ENCODE measurements at regions not wholly inside any gene's neighbourhood (a gene's known extent, or its start where the extent isn't known, plus 50 kb on each side); places are given as distances from the start of the nearest gene placed in this dataset.

GRCh38 chr9:97763874-97764273, 66.7 kb upstream of the XPA start:
- no peak overlapping the region for H3K27ac ChIP-seq (ENCODE audit: extremely low read depth, low read depth, low read length)

GRCh38 chr9:97766092-97766491, 69.0 kb upstream of the XPA start:
- ChIA-PET CTCF (no interaction called here), POLR2A (no interaction called here)
- Histone ChIP-seq H3K4me3 (ENCODE audit: low read depth, low read length) (no peak overlapping the region), H3K4me1 (ENCODE audit: control insufficient read depth, insufficient read depth, low read length) (no peaks in the 10 kb centered on the region), H3K27ac (ENCODE audit: extremely low read depth, low read depth, low read length) (no peak overlapping the region), H3K36me3 (ENCODE audit: control insufficient read depth in 2 of 2, insufficient read depth in 1 of 2, low read length in 2 of 2) (no peaks in the 10 kb centered on the region), H3K9me3 (ENCODE audit: control insufficient read depth, insufficient read depth, low read depth, low read length) (no peaks in the 10 kb centered on the region)
- no peak for TF ChIP-seq ZBTB44 (tag by site-specific recombination; IDR thresholded peaks at IDR 0.05)
- no peak for TF ChIP-seq ZNF214 (tag by site-specific recombination; IDR thresholded peaks at IDR 0.05; ENCODE audit: borderline replicate concordance)
- no peak for TF ChIP-seq ZNF624 (tag by site-specific recombination; IDR thresholded peaks at IDR 0.05)
- no peak for TF ChIP-seq HOXA7 (CRISPR knock-in tag; IDR thresholded peaks at IDR 0.05; ENCODE audit: borderline replicate concordance)
- TF ChIP-seq PBX3 (CRISPR knock-in tag; IDR thresholded peaks at IDR 0.05): no peak
- TF ChIP-seq ZNF174 (tag by site-specific recombination; IDR thresholded peaks at IDR 0.05): no peak
- no peak for TF ChIP-seq MEIS1 (CRISPR knock-in tag; IDR thresholded peaks at IDR 0.05; ENCODE audit: borderline replicate concordance)
- no peak for TF ChIP-seq KLF10 (tag by site-specific recombination; IDR thresholded peaks at IDR 0.05)
- TF ChIP-seq ZNF354C (tag by site-specific recombination; IDR thresholded peaks at IDR 0.05; ENCODE audit: borderline replicate concordance, low read depth): no peak

More at GRCh38 chr9:97763874-97764273, 66.7 kb upstream of the XPA start:
- Histone ChIP-seq H3K4me3 (ENCODE audit: low read depth, low read length) (no peak overlapping the region), H3K36me3 (ENCODE audit: control insufficient read depth in 2 of 2, insufficient read depth in 1 of 2, low read length in 2 of 2) (no peaks in the 10 kb centered on the region), H3K4me1 (ENCODE audit: control insufficient read depth, insufficient read depth, low read length) (no peaks in the 10 kb centered on the region), H3K9me3 (ENCODE audit: control insufficient read depth, insufficient read depth, low read depth, low read length) (no peaks in the 10 kb centered on the region)
- POLR2A ChIA-PET: no interaction called here
- no peak for TF ChIP-seq ZNF202 (tag by site-specific recombination; IDR thresholded peaks at IDR 0.05; ENCODE audit: borderline replicate concordance)
- TF ChIP-seq PRDM2 (tag by site-specific recombination; IDR thresholded peaks at IDR 0.05; ENCODE audit: borderline replicate concordance): no peak
- no peak for TF ChIP-seq ZNF174 (tag by site-specific recombination; IDR thresholded peaks at IDR 0.05)
- no peak for TF ChIP-seq ZNF354C (tag by site-specific recombination; IDR thresholded peaks at IDR 0.05; ENCODE audit: borderline replicate concordance, low read depth)
- TF ChIP-seq FEZF1 (tag by site-specific recombination; IDR thresholded peaks at IDR 0.05): no peak
- no peak for TF ChIP-seq ZNF341 (tag by site-specific recombination; IDR thresholded peaks at IDR 0.05; ENCODE audit: low read depth)
- TF ChIP-seq ZNF169 (tag by site-specific recombination; IDR thresholded peaks at IDR 0.05): no peak
- TF ChIP-seq ZNF548 (tag by site-specific recombination; IDR thresholded peaks at IDR 0.05): no peak
- TF ChIP-seq ZNF76 (tag by site-specific recombination; IDR thresholded peaks at IDR 0.05; ENCODE audit: borderline replicate concordance, low read depth): no peak
- no peak for TF ChIP-seq INSM2 (tag by site-specific recombination; IDR thresholded peaks at IDR 0.05)
- TF ChIP-seq ZNF324 (tag by site-specific recombination; IDR thresholded peaks at IDR 0.05): no peak
- no peak for TF ChIP-seq SP3 (tag by site-specific recombination; IDR thresholded peaks at IDR 0.05)
- no peak for TF ChIP-seq ZNF48 (tag by site-specific recombination; IDR thresholded peaks at IDR 0.05)
- no peak for TF ChIP-seq ZNF23 (tag by site-specific recombination; IDR thresholded peaks at IDR 0.05; ENCODE audit: borderline replicate concordance)
- TF ChIP-seq ZNF391 (tag by site-specific recombination; IDR thresholded peaks at IDR 0.05; ENCODE audit: borderline replicate concordance, low read depth): no peak
- CTCF ChIA-PET: interaction anchor here (0.7 kb wide), 1 partner anchor 20 kb away, joined by 4 read pairs; no protein-coding TSS in a partner anchor
